K562 (cell line): ENCODE measurements at regions not wholly inside any gene's neighbourhood (a gene's known extent, or its start where the extent isn't known, plus 50 kb on each side); places are given as distances from the start of the nearest gene placed in this dataset.

ENCODE experiments used
- BHLHE40 ChIP-seq: IDR thresholded peaks from 2 replicates; pipeline ENCODE4 v1.6.1; 2011; ENCODE audit warnings: low read length, improper control_type of control experiment
- CTCF ChIP-seq, 3 experiments: IDR thresholded peaks in 2 of 3; conservative IDR thresholded peaks in 1 of 3; 2 replicates each; pipeline ENCODE4 v1.5.1; 2011 to 2012; ENCODE audit warnings: low read length in 3 of 3, mild to moderate bottlenecking in 3 of 3, control low read depth in 2 of 3, improper control_type of control experiment in 1 of 3, inconsistent platforms in 1 of 3, low read depth in 1 of 3, mixed read lengths in 1 of 3, moderate library complexity in 1 of 3; ENCODE audit not compliant: insufficient read depth in 2 of 3
- FOXP1 ChIP-seq: sonication (generic); formaldehyde crosslinking; IDR thresholded peaks from 2 replicates; pipeline ENCODE4 v1.8.0; 2022; ENCODE audit warnings: mild to moderate bottlenecking, missing genetic modification reagents
- NFRKB ChIP-seq: fragments of 450-650 bp; IDR thresholded peaks from 2 replicates; pipeline ENCODE4 v1.6.1; 2016; ENCODE audit warnings: low read depth
- NFYB ChIP-seq: IDR thresholded peaks from 2 replicates; pipeline ENCODE4 v1.6.1; 2011; ENCODE audit warnings: mild to moderate bottlenecking, moderate library complexity; ENCODE audit not compliant: insufficient read length; ENCODE audit errors: extremely low read depth
- POLR2A ChIP-seq: fragments of 450-650 bp; conservative IDR thresholded peaks from 2 replicates; pipeline ENCODE4 v1.6.1; 2016
- ZNF133 ChIP-seq: fragments of 250-450 bp; sonication (Bioruptor Pico); IDR thresholded peaks from 2 replicates; pipeline ENCODE4 v1.4.0; 2020; ENCODE audit warnings: mild to moderate bottlenecking
- TF ChIP-seq, protein P1 (sequence below): sonication (generic); formaldehyde crosslinking; IDR thresholded peaks from 2 replicates; pipeline ENCODE4 v1.8.1; 2023; ENCODE audit warnings: mild to moderate bottlenecking, missing genetic modification reagents

- TF ChIP-seq ZNF133 (CRISPR knock-in tag) (no peak), NFRKB (no peak), BHLHE40 (no peak), NFYB (no peak), CTCF (IDR thresholded peaks at IDR 0.05 in 2 of 3, conservative IDR thresholded peaks at IDR 0.05 in 1 of 3; ENCODE audit: insufficient read depth in 2 of 3, low read depth in 1 of 3, low read length in 3 of 3) (no peak), FOXP1 (no peak), POLR2A (no peak)
- TF ChIP-seq, protein P1, sequence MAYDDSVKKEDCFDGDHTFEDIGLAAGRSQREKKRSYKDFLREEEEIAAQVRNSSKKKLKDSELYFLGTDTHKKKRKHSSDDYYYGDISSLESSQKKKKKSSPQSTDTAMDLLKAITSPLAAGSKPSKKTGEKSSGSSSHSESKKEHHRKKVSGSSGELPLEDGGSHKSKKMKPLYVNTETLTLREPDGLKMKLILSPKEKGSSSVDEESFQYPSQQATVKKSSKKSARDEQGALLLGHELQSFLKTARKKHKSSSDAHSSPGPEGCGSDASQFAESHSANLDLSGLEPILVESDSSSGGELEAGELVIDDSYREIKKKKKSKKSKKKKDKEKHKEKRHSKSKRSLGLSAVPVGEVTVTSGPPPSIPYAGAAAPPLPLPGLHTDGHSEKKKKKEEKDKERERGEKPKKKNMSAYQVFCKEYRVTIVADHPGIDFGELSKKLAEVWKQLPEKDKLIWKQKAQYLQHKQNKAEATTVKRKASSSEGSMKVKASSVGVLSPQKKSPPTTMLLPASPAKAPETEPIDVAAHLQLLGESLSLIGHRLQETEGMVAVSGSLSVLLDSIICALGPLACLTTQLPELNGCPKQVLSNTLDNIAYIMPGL (CRISPR knock-in tag) = no peak
Measured at GRCh38 chr7:46291601-46292150, 370.6 kb upstream of the IGFBP3 start.
